Panc1 (cell line): ENCODE measurements at regions not wholly inside any gene's neighbourhood (a gene's known extent, or its start where the extent isn't known, plus 50 kb on each side); places are given as distances from the start of the nearest gene placed in this dataset.

Source experiments
- ATAC-seq: fragments of 200-7000 bp; cut with Tn5 transposase; 2 replicates; pipeline ENCODE4 v1.9.1; 2020; ENCODE audit warnings: mild to moderate bottlenecking, moderate library complexity
- BruUV-seq: library from RNA; stranded (reverse); fragments of 400-500 nt; replicated peaks from 2 replicates; lab custom pipeline; 2021; lab: Mats Ljungman, UMichigan
- CTCF ChIA-PET: fragments of 300-600 bp; sonication (Branson Sonifier 250); formaldehyde crosslinking; loops from one replicate; lab custom pipeline; 2022; ENCODE audit warnings: antibody characterized with exemption; lab: Charles Lee
- POLR2A ChIA-PET: fragments of 300-600 bp; sonication (Branson Sonifier 250); formaldehyde crosslinking; loops from one replicate; lab custom pipeline; 2022; ENCODE audit warnings: antibody characterized with exemption; lab: Charles Lee
- DNase-seq: peaks from one replicate; pipeline ENCODE4 v3.0.0-alpha.2; 2010; ENCODE audit warnings: low read depth, low spot score
- H3K27ac ChIP-seq: 2 replicates; pipeline ENCODE4 v1.5.1; 2011; ENCODE audit warnings: mild to moderate bottlenecking, low read length, inconsistent platforms
- H3K27me3 ChIP-seq: fragments of 200-500 bp; sonication (Bioruptor generic); 2 replicates; pipeline ENCODE4 v1.6.0; 2014; ENCODE audit warnings: low read length, inconsistent platforms; ENCODE audit not compliant: control insufficient read depth, insufficient read depth
- H3K36me3 ChIP-seq: fragments of 200-500 bp; sonication (Bioruptor generic); 2 replicates; pipeline ENCODE4 v1.5.1; 2014; ENCODE audit warnings: inconsistent platforms, mild to moderate bottlenecking, low read length, moderate library complexity; ENCODE audit not compliant: control insufficient read depth, insufficient read depth
- H3K4me1 ChIP-seq: 2 replicates; pipeline ENCODE4 v1.5.1; 2011; ENCODE audit warnings: inconsistent platforms, mild to moderate bottlenecking, low read length, moderate library complexity; ENCODE audit not compliant: control insufficient read depth, insufficient read depth
- H3K4me3 ChIP-seq, 2 experiments: 2 replicates each; pipeline ENCODE4 v1.5.1; 2011 to 2012; ENCODE audit warnings: low read depth in 2 of 2, low read length in 2 of 2, mild to moderate bottlenecking in 2 of 2, inconsistent platforms in 1 of 2, moderate library complexity in 1 of 2
- H3K9me3 ChIP-seq: fragments of 200-500 bp; sonication (Bioruptor generic); 2 replicates; pipeline ENCODE4 v1.5.1; 2014; ENCODE audit warnings: low read depth, mild to moderate bottlenecking, inconsistent platforms, low read length, moderate library complexity; ENCODE audit not compliant: control insufficient read depth, insufficient read depth
- POLR2AphosphoS5 ChIP-seq: IDR thresholded peaks from 2 replicates; pipeline ENCODE4 v1.6.1; 2012; ENCODE audit warnings: mild to moderate bottlenecking, low read depth, low read length, moderate library complexity
- SIN3A ChIP-seq: IDR thresholded peaks from 2 replicates; pipeline ENCODE4 v1.6.1; 2012; ENCODE audit warnings: low read depth, mild to moderate bottlenecking, low read length, moderate library complexity, borderline replicate concordance; ENCODE audit not compliant: insufficient read depth
- TCF7L2 ChIP-seq: IDR thresholded peaks from 2 replicates; pipeline ENCODE4 v1.6.1; 2011; ENCODE audit warnings: mild to moderate bottlenecking, low read depth, low read length, inconsistent platforms
- in situ Hi-C: cut with HindIII; loops from 2 replicates; pipeline ENCODE4 v1.10.0; 2016; ENCODE audit warnings: low sequenced_read_pairs, low pct_unique_long_range_greater_than_20kb
- intact Hi-C: fragments of 100-400 bp; cut with micrococcal nuclease; formaldehyde crosslinking; loops from one replicate; pipeline ENCODE4 v1.10.0; 2022; ENCODE audit not compliant: unreplicated experiment
- TF ChIP-seq, protein P1 (sequence below): fragments of 450-650 bp; IDR thresholded peaks from 2 replicates; pipeline ENCODE4 v1.5.1; 2017; ENCODE audit warnings: mild to moderate bottlenecking
- TF ChIP-seq, protein P2 (sequence below), 2 experiments: IDR thresholded peaks; 2 replicates each; pipeline ENCODE4 v1.6.1; 2011 to 2012; ENCODE audit warnings: low read depth in 2 of 2, control low read depth in 1 of 2, low read length in 1 of 2, mild to moderate bottlenecking in 1 of 2, moderate library complexity in 1 of 2; ENCODE audit not compliant: insufficient read depth in 1 of 2

DNA sequence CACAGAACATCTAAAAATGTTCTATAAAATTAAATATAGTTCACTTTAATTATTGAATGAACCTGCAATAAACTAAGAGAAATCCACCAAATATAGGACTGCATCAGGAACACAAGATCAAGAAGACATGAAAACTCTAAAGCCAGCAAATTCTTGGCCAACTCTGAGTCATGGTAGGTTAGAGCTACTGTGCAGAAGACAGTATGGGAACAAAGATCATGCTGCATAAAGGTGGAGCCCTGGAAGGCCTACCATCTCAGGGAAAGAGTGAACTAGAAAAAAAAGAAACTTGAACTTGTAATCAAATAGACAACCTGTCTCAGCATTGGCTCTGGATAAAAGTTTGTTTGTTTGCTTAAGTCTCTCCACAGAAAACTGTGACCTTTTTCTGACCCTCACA lies 66.9 kb upstream of the CNOT2 start:
- DNase-seq (no peak), ATAC-seq (no peak)
- Histone ChIP-seq H3K4me3 (no peak overlapping the region), H3K27me3 (no peaks in the 10 kb centered on the region), H3K9me3 (peaks cover 3% of the 10 kb centered on the region; the same call in 1 of the 2 replicates), H3K27ac (no peak overlapping the region), H3K4me1 (no peaks in the 10 kb centered on the region), H3K36me3 (no peaks in the 10 kb centered on the region)
- no peak for TF ChIP-seq SIN3A
- TF ChIP-seq TCF7L2, result no peak
- TF ChIP-seq, protein P1, sequence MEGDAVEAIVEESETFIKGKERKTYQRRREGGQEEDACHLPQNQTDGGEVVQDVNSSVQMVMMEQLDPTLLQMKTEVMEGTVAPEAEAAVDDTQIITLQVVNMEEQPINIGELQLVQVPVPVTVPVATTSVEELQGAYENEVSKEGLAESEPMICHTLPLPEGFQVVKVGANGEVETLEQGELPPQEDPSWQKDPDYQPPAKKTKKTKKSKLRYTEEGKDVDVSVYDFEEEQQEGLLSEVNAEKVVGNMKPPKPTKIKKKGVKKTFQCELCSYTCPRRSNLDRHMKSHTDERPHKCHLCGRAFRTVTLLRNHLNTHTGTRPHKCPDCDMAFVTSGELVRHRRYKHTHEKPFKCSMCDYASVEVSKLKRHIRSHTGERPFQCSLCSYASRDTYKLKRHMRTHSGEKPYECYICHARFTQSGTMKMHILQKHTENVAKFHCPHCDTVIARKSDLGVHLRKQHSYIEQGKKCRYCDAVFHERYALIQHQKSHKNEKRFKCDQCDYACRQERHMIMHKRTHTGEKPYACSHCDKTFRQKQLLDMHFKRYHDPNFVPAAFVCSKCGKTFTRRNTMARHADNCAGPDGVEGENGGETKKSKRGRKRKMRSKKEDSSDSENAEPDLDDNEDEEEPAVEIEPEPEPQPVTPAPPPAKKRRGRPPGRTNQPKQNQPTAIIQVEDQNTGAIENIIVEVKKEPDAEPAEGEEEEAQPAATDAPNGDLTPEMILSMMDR, result no peak
- TF ChIP-seq POLR2AphosphoS5, result no peak
- TF ChIP-seq, protein P2, sequence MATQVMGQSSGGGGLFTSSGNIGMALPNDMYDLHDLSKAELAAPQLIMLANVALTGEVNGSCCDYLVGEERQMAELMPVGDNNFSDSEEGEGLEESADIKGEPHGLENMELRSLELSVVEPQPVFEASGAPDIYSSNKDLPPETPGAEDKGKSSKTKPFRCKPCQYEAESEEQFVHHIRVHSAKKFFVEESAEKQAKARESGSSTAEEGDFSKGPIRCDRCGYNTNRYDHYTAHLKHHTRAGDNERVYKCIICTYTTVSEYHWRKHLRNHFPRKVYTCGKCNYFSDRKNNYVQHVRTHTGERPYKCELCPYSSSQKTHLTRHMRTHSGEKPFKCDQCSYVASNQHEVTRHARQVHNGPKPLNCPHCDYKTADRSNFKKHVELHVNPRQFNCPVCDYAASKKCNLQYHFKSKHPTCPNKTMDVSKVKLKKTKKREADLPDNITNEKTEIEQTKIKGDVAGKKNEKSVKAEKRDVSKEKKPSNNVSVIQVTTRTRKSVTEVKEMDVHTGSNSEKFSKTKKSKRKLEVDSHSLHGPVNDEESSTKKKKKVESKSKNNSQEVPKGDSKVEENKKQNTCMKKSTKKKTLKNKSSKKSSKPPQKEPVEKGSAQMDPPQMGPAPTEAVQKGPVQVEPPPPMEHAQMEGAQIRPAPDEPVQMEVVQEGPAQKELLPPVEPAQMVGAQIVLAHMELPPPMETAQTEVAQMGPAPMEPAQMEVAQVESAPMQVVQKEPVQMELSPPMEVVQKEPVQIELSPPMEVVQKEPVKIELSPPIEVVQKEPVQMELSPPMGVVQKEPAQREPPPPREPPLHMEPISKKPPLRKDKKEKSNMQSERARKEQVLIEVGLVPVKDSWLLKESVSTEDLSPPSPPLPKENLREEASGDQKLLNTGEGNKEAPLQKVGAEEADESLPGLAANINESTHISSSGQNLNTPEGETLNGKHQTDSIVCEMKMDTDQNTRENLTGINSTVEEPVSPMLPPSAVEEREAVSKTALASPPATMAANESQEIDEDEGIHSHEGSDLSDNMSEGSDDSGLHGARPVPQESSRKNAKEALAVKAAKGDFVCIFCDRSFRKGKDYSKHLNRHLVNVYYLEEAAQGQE (IDR thresholded peaks at IDR 0.05; ENCODE audit: insufficient read depth in 1 of 2, low read depth in 2 of 2, low read length in 1 of 2), result no peak
- in situ Hi-C loops, result no loop called here
- POLR2A ChIA-PET, result no interaction called here
- BruUV-seq, result no TSS peak
- intact Hi-C loops, result no loop called here
- CTCF ChIA-PET, result no interaction called here

DNA sequence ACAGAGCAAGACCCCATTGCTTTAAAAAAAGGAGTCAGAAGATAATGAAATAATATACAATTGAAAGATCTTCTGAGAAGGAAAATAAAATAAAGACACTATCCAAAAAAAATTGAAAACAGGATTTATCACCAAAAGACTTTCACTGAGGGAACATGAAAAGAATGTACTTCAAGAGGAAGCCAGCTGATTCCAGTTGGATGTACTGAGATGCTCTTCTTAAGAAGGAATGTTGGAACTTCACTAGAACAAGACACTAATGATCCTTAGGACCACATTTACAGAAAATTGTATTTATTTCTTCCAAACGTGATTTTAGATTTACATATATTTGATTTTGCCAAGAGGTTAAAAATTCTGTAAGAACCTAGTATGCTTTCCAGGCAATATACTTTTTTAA lies 65.6 kb upstream of the CNOT2 start:
- Histone ChIP-seq H3K36me3 (no peaks in the 10 kb centered on the region), H3K27me3 (no peaks in the 10 kb centered on the region), H3K9me3 (peaks cover 3% of the 10 kb centered on the region; the same call in 1 of the 2 replicates), H3K4me3 (no peak overlapping the region), H3K27ac (no peak overlapping the region), H3K4me1 (no peaks in the 10 kb centered on the region)
- TF ChIP-seq SIN3A (no peak), POLR2AphosphoS5 (no peak), TCF7L2 (no peak)
- TF ChIP-seq, protein P2 (IDR thresholded peaks at IDR 0.05; ENCODE audit: insufficient read depth in 1 of 2, low read depth in 2 of 2, low read length in 1 of 2), result no peak
- TF ChIP-seq, protein P1, result no peak
- DNase-seq (no peak), ATAC-seq (no peak)
- in situ Hi-C loops (no loop called here), intact Hi-C loops (no loop called here)
- ChIA-PET CTCF (no interaction called here), POLR2A (no interaction called here)
- BruUV-seq, result no TSS peak
